Kasumi-1 (cell line): ENCODE measurements at regions not wholly inside any gene's neighbourhood (a gene's known extent, or its start where the extent isn't known, plus 50 kb on each side); places are given as distances from the start of the nearest gene placed in this dataset.
A peak's percentile ranks its signal among the peaks of the same experiment; 100 is the strongest.

Experiments
- DNase-seq, 2 experiments: peaks; one replicate each; lab custom pipeline; 2025; lab: John Stamatoyannopoulos, UW

- no peak for DNase-seq
Observed at GRCh38 chr10:50936335-50936734, 50.9 kb upstream of the A1CF start.

GRCh38 chr10:50937230-50937907 is 51.9 kb upstream of the A1CF start:
- DNase-seq: peak; percentile 55 to 70

DNA sequence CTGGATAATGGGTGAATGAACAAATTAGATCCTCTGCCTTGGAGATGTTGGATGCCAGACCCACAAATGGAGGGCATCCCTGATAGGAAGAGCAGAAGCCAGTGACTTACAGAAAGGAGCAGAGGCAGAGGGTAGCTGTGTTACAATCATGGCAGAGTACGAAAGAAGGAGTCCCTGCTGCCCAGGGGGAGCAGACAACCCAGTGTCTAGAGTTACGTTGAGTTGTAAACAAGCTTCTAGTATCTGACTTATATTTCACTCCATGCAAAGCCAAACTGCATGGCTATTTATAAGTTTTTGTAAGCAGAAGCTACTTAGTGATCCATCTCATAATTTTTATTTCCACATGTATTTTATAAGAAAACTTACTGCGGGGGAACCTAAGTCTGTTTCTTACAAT is 56.2 kb upstream of the A1CF start:
- no peak for DNase-seq

DNA sequence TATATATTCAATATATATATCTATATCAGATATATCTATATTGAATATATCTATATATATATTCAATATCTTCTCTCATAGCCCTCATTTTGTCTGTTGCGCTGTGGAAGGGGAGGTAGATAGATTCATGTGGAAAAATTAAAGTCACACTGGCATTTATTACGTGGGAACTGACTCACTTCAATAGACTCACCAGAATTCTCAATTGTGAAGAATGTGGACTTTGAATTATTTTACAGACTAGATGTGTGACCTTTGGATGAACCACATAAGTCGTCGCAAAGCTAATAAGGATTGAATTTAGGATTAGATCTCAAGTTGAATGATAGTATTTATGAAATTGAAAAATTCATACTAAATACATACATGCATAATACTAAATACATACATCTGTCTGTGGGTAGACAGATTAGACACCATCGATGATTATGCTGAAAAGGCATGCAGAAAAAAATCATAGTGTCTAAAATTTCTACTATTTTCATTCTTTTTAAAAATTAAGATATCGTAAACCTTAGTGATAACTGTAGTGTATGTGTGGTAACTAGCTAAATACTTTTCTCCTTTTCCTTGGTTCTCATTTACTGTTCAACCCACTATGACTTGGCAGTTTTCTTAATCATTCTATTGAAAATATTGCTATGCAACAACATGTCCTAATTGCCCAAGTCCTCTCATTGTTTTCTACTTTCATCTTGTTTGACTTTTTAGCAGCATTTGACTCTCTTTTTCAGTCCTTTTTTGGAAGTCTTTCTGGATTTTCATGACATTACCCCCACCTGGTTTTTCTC is 61.8 kb upstream of the A1CF start:
- DNase-seq: no peak

- DNase-seq: no peak
Observed at GRCh38 chr10:50951365-50951764, 65.9 kb upstream of the A1CF start.

DNA sequence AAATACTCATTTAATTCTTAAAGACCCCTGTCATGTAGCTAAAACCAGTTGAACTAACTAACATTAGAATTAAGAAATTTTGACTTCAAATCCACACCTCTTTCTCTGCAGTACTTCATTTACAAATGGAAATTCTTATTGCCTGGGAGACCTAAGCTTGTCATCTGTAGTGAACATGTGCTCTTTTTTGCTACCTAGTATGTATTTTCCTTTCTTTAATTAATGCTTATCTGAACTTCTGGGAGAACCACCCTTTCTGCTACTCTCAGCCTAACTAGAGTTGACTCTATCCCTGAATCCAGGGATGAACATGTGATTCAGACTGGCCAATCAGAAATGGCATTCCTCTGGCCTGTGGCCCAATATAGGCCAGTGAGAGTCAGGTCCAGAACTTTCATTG is 75.9 kb upstream of the A1CF start:
- DNase-seq: no peak

GRCh38 chr10:50963063-50963462 is 77.6 kb upstream of the A1CF start:
- DNase-seq: no peak

DNA sequence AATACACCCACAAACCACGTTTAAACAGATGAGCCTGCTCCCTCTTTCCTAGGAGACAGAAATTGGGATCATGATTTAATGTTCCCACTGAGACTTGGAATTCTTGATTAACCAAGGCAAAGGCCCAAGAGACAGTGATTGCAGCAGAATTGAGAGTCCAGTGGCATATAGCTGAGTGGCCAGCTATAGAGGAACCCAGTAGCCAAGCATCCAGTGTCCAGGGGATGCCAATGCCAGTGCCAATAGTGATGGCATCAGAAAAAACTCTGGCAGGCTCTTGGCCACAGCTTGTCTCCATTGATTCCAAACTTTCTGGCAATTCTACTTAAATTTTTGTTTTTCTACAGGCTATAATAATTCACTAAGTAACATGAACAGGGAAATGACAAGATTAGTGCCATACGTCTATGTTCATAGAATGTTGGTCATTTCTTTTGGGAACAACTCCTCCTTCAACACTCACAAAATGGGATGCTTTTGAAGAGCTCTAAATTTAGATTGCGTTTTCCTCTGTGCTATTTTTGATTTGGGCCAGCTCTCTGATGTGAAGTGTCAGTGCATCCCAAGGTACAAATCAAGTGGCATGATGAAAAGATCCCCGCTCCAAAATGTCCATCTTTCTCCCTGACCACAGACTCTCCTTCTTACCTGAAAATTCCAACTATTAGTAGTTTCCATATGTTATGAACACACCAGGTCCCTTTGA is 83.1 kb upstream of the A1CF start:
- no peak for DNase-seq

- no peak for DNase-seq
Observed at GRCh38 chr10:50972591-50972990, 87.2 kb upstream of the A1CF start.

GRCh38 chr10:50981385-50981784 is 92.9 kb upstream of the PRKG1 start:
- DNase-seq: no peak

DNA sequence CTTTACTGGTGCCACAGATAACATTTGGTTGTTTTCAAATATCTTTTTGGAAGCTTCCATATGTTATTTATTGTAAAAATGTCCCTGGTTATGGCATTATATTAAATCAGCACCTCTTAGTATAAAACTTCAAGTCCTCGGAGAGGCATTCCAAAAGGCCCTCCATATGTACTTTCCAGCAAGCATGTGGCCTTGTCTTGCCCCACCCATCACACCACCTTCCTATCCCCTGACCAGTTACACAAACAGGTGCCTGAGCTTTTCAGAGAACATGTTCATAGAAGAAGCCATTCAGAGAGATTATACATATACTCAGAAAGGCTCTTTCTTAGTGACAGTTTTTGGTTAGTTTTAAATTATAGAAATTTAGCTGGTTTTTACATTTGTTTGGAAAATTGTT is 92.4 kb upstream of the PRKG1 start:
- DNase-seq: no peak

- no peak for DNase-seq
Observed at GRCh38 chr10:50982989-50983388, 91.3 kb upstream of the PRKG1 start.

DNA sequence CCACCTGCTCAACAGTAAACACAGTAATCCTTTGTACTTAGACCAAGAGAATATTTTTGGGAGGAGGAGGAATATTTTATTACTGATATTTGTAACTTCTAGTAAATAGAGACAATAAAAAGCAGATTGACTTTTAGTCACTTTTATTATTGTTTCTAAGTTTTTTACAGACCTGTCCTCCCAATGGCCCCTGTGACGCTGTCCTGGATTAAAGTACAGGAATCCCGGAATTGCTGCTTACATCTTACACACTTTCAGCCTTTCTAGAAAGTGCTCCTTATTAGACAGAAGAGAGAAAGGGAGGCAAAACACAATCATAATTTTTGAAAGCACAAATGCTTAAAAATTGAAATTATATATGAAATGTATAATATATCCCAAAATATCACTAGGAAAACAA is 86.4 kb upstream of the PRKG1 start:
- no peak for DNase-seq

GRCh38 chr10:50988792-50989191 is 85.5 kb upstream of the PRKG1 start:
- DNase-seq: peak; percentile 52 to 80

- DNase-seq: peak; percentile 13 to 17
Observed at GRCh38 chr10:50990568-50991455, 83.5 kb upstream of the PRKG1 start.

DNA sequence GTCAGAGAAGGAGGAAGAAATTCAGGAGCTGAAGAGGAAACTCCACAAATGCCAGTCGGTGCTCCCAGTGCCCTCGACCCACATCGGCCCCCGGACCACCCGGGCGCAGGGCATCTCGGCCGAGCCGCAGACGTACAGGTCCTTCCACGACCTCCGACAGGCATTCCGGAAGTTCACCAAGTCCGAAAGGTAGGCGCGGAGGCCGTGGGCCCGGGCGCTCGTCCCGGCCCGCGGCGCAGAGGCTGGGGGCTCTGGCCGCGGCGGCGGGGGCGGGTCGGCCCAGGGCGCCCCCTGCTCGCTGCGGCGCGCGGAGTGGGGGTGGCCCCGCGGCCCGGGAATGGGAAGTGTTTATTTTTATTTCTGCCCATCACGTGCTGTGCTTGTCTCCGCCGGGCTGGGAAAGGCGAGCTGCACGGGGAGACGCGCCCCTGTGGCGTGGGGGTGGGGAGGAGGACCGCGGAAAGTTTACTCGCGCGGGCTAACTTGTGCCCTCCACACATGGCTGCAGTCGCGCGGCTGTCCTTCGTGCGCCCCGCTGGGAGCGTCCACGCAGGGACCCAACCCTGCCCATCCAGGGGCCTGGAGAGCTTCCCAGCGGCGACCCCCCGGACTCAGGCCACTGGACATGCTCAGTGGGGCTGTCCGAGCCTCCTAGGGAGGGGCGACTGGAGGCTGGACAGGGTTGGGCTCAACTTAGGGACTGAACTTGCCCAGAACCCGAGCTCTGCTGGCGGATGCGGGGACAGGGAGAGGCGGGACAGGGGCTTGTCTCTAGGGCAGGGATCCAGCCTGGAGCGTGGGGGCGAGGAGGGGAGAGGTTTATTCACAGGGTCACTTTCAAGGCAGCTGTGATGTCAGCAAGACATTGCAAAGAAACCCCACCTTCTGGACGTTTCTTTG is 82.6 kb upstream of the PRKG1 start:
- no peak for DNase-seq

- DNase-seq: no peak
Observed at GRCh38 chr10:50992356-50992901, 81.9 kb upstream of the PRKG1 start.

- no peak for DNase-seq
Observed at GRCh38 chr10:50992972-50993766, 81.1 kb upstream of the PRKG1 start.

DNA sequence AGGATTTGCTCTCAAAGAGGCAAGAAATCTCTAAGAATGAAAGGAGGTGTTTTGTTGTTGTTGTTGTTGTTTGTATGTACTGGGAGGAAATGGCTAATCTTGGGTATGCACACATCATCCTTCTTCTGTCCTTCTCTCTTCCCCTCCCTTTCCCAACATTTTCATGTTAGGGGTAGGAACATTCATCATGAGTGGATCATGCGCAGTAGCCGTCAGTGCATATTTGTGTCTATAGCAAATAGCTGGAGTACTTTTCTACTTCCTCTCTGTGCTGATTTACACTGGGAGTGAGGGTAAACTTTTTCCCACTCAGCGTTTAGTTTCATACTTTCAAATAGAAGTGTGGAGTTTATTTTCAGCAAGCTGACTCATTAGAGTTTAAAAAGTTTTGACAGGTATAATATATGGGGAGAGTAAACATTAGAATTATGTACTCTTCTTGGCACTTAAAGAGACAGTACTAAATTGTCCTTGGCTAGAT is 80.5 kb upstream of the PRKG1 start:
- no peak for DNase-seq

DNA sequence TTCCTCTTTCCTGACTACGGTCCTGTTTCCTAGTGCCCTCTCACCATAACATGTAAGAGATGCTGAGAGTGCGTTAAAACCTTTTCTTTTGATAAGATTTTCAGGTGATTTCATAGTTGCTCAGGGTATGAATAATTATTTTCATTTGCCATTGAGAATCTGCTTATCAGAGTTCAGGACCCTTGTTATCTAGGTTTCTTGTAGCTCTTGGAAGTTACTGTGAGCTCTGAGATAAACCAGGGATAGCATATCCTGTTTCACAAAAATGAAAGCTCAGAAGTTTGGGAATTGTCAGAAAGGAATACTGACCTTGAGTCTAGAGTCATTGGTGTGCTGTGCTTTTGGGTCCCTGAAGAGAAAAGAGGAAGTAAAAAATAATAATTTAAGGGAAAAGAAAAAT is 76.8 kb upstream of the PRKG1 start:
- peak in 1 of 2 experiments; percentile 14 for DNase-seq
